Suprapubic skin (tissue), 3 donors: ENCODE measurements at regions not wholly inside any gene's neighbourhood (a gene's known extent, or its start where the extent isn't known, plus 50 kb on each side); places are given as distances from the start of the nearest gene placed in this dataset.

Experiments
- CTCF ChIP-seq, 2 donors: fragments of 200-600 bp in 1 of 2; fragments of 450-650 bp in 1 of 2; sonication (generic) in 1 of 2; IDR thresholded peaks; one replicate each; pipeline ENCODE4 v1.5.1; 2016 to 2019; ENCODE audit warnings: antibody characterized with exemption in 2 of 2, mild to moderate bottlenecking in 1 of 2, moderate library complexity in 1 of 2
- POLR2AphosphoS5 ChIP-seq, 3 donors: sonication (generic); formaldehyde crosslinking; IDR thresholded peaks; one replicate each; pipeline ENCODE4 v1.6.1; 2017; ENCODE audit warnings: antibody characterized with exemption in 3 of 3

- TF ChIP-seq CTCF (IDR thresholded peaks at IDR 0.05) (no peak), POLR2AphosphoS5 (IDR thresholded peaks at IDR 0.05) (no peak)
These were observed 111.2 kb upstream of the IL12B start for GRCh38 chr5:159441441-159441840.
